ENCODE measurements at regions not wholly inside any gene's neighbourhood (a gene's known extent, or its start where the extent isn't known, plus 50 kb on each side); places are given as distances from the start of the nearest gene placed in this dataset.

DNA sequence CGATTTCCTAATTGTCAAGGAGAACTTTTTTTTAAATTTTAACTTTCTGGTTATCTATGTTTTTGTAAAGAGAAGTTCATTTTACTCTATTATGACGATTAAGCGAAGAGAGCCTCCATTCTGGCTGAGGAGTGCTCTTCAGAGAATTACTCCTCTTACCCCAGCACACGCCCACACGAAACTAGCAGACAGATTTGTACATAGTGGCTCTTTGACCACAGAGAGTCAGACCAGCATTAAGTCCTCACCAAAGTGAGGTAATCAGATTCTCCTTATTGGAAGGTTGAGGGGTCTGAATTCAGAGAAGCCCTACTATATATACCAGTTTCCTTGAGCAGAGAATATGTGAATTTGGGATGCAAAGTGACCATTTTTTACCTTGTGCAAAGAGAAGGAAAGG, 204.8 kb upstream of the TSC22D2 start:
- TF ChIP-seq CTCF (conservative IDR thresholded peaks at IDR 0.05; ENCODE audit: low read length) = no peak
- H3K4me3 ChIP-seq (ENCODE audit: low read length) = no peak overlapping the region
- peak; percentile 52 for DNase-seq (ENCODE audit: low read depth)

GRCh38 chr3:150202711-150203110, 205.4 kb upstream of the TSC22D2 start:
- TF ChIP-seq CTCF (conservative IDR thresholded peaks at IDR 0.05; ENCODE audit: low read length) = no peak
- H3K4me3 ChIP-seq (ENCODE audit: low read length) = no peak overlapping the region
- DNase-seq (ENCODE audit: low read depth) = peak; percentile 84

GRCh38 chr3:150194957-150195356, 213.1 kb upstream of the TSC22D2 start:
- TF ChIP-seq CTCF (conservative IDR thresholded peaks at IDR 0.05; ENCODE audit: low read length) = no peak
- H3K4me3 ChIP-seq (ENCODE audit: low read length) = no peak overlapping the region
- DNase-seq (ENCODE audit: low read depth) = no peak

- H3K4me3 ChIP-seq (ENCODE audit: low read length) = no peak overlapping the region
- no peak for DNase-seq (ENCODE audit: low read depth)
- TF ChIP-seq CTCF (conservative IDR thresholded peaks at IDR 0.05; ENCODE audit: low read length) = no peak
Observed at GRCh38 chr3:150194513-150194912, 213.6 kb upstream of the TSC22D2 start.

GRCh38 chr3:150184426-150185071, 213.9 kb upstream of the PFN2 start:
- no peak for TF ChIP-seq CTCF (conservative IDR thresholded peaks at IDR 0.05; ENCODE audit: low read length)
- peak; percentile 14 for DNase-seq (ENCODE audit: low read depth)
- peak overlapping the region; percentile 26 for H3K4me3 ChIP-seq (ENCODE audit: low read length)

GRCh38 chr3:150183678-150184425, 213.2 kb upstream of the PFN2 start:
- peak; percentile 84 for TF ChIP-seq CTCF (conservative IDR thresholded peaks at IDR 0.05; ENCODE audit: low read length)
- DNase-seq (ENCODE audit: low read depth) = peak; percentile 80
- H3K4me3 ChIP-seq (ENCODE audit: low read length) = peak overlapping the region; percentile 59

GRCh38 chr3:150180334-150180733, 209.6 kb upstream of the PFN2 start:
- H3K4me3 ChIP-seq (ENCODE audit: low read length) = no peak overlapping the region
- no peak for TF ChIP-seq CTCF (conservative IDR thresholded peaks at IDR 0.05; ENCODE audit: low read length)
- peak; percentile 84 for DNase-seq (ENCODE audit: low read depth)

Measured in AG10803 (cell line).